ENCODE measurements at regions not wholly inside any gene's neighbourhood (a gene's known extent, or its start where the extent isn't known, plus 50 kb on each side); places are given as distances from the start of the nearest gene placed in this dataset.

DNA sequence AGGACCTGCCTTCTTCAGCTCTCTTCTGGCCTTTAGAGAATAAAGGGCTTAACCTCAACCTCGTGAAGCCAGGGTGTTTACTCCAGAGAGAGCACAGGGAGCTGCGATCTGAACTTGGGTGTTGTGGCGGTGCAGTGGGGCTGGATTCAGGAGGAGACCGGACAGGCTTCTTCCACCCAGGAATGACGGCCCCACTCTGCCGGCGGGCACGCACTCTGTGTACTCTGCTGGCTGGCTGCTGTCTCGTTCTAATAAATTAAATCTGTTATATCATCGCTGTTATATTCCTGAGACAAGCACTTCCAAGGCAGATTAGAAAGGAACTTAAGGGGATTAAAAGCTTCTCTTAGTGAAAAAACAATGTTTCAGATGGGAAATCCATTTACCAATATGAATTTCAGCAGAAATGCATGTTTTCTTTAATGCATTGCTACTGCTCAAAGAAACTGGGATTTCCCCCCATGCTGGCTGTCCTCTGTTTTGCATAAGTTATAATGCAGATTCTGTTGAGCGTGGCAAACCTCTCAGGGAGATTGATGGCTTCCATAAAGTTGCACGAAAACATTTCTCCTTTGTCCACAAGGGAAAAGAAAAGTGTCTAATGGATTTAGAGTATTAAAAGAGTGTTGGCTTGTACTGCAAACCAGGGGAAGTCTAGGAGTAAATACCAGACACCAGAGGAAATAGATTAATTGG is 168.6 kb upstream of the IRX3 start:
- TF ChIP-seq, protein P1, sequence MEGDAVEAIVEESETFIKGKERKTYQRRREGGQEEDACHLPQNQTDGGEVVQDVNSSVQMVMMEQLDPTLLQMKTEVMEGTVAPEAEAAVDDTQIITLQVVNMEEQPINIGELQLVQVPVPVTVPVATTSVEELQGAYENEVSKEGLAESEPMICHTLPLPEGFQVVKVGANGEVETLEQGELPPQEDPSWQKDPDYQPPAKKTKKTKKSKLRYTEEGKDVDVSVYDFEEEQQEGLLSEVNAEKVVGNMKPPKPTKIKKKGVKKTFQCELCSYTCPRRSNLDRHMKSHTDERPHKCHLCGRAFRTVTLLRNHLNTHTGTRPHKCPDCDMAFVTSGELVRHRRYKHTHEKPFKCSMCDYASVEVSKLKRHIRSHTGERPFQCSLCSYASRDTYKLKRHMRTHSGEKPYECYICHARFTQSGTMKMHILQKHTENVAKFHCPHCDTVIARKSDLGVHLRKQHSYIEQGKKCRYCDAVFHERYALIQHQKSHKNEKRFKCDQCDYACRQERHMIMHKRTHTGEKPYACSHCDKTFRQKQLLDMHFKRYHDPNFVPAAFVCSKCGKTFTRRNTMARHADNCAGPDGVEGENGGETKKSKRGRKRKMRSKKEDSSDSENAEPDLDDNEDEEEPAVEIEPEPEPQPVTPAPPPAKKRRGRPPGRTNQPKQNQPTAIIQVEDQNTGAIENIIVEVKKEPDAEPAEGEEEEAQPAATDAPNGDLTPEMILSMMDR (conservative IDR thresholded peaks at IDR 0.05; ENCODE audit: control insufficient read depth, insufficient read depth, low read depth, low read length), result no peak
- no peak for DNase-seq (ENCODE audit: low read depth)
- no peak overlapping the region for H3K4me3 ChIP-seq (ENCODE audit: control insufficient read depth, low read depth, low read length)

GRCh38 chr16:54454616-54455015 is 168.0 kb upstream of the IRX3 start:
- no peak for DNase-seq (ENCODE audit: low read depth)
- H3K4me3 ChIP-seq (ENCODE audit: control insufficient read depth, low read depth, low read length), result no peak overlapping the region
- TF ChIP-seq, protein P1 (conservative IDR thresholded peaks at IDR 0.05; ENCODE audit: control insufficient read depth, insufficient read depth, low read depth, low read length), result no peak

DNA sequence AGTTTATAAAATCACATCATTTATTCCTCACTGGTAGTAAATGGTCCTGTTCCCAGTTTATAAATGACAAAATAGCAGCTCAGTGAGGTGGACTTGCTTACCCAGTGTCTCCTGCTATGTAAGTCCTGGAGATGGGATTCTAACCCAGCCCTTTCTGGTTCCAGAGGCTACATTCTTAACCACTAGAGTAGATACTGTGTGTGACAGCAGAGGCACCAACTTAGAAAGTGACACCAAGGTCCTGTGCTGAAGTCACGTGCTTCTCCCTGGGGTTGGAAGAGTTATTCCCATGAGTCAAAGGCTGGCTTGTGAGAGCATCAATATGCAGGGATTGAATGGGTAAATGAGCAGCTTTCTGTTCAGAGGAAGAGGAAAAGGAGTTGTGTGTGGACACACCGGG is 167.3 kb upstream of the IRX3 start:
- no peak for DNase-seq (ENCODE audit: low read depth)
- no peak overlapping the region for H3K4me3 ChIP-seq (ENCODE audit: control insufficient read depth, low read depth, low read length)
- TF ChIP-seq, protein P1 (conservative IDR thresholded peaks at IDR 0.05; ENCODE audit: control insufficient read depth, insufficient read depth, low read depth, low read length), result no peak

- no peak overlapping the region for H3K4me3 ChIP-seq (ENCODE audit: control insufficient read depth, low read depth, low read length)
- peak; percentile 93 for DNase-seq (ENCODE audit: low read depth)
- TF ChIP-seq, protein P1 (conservative IDR thresholded peaks at IDR 0.05; ENCODE audit: control insufficient read depth, insufficient read depth, low read depth, low read length), result no peak
Observed at GRCh38 chr16:54447576-54448440, 161.2 kb upstream of the IRX3 start.

GRCh38 chr16:54446639-54447038 is 160.1 kb upstream of the IRX3 start:
- TF ChIP-seq, protein P1 (conservative IDR thresholded peaks at IDR 0.05; ENCODE audit: control insufficient read depth, insufficient read depth, low read depth, low read length), result no peak
- peak; percentile 95 for DNase-seq (ENCODE audit: low read depth)
- H3K4me3 ChIP-seq (ENCODE audit: control insufficient read depth, low read depth, low read length), result no peak overlapping the region

- no peak for DNase-seq (ENCODE audit: low read depth)
- no peak overlapping the region for H3K4me3 ChIP-seq (ENCODE audit: control insufficient read depth, low read depth, low read length)
- TF ChIP-seq, protein P1 (conservative IDR thresholded peaks at IDR 0.05; ENCODE audit: control insufficient read depth, insufficient read depth, low read depth, low read length), result no peak
Observed at GRCh38 chr16:54444851-54445458, 158.4 kb upstream of the IRX3 start.
